ENCODE measurements at regions not wholly inside any gene's neighbourhood (a gene's known extent, or its start where the extent isn't known, plus 50 kb on each side); places are given as distances from the start of the nearest gene placed in this dataset.

DNA sequence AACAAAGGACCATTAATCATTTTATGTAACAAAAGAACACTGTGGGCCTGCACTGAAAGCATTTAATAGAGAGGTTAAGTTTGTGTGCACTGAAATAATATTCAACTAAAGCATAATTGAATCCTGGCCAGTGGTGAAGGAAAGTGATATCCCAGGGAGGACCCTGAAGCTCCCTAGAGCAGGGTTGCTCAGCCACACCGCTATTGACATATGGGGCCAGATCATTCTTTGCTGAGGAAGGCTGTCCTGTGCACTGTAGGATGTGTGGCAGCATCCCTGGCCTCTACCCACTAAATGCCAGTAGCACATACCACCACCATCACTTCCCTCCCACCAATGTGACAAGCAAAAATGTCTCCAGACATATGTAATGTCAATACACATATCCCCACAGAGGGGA is 166.1 kb upstream of the MTNR1B start:
- no peak overlapping the region for H3K9ac ChIP-seq (ENCODE audit: low read length)
- H3K36me3 ChIP-seq (ENCODE audit: low read depth, low read length) = no peaks in the 10 kb centered on the region
- no peaks in the 10 kb centered on the region for H3K79me2 ChIP-seq (ENCODE audit: low read length)
- no peak overlapping the region for H3K4me3 ChIP-seq (ENCODE audit: low read length)
- no peak for DNase-seq
- no peak overlapping the region for H3K4me2 ChIP-seq (ENCODE audit: low read length)
- intact Hi-C loops (cut with micrococcal nuclease) = no loop called here
- no peak for ATAC-seq
- no peak overlapping the region for H3K27ac ChIP-seq (ENCODE audit: low read length)
- TF ChIP-seq EZH2 (IDR thresholded peaks at IDR 0.05; ENCODE audit: low read length, unreplicated experiment) = no peak
- no peak for TF ChIP-seq EZH2phosphoT487 (IDR thresholded peaks at IDR 0.05; ENCODE audit: borderline replicate concordance, low read length)
- no peak for TF ChIP-seq CTCF (conservative IDR thresholded peaks at IDR 0.05; ENCODE audit: low read depth, low read length)
- H3K9me2 ChIP-seq (replicated peaks; ENCODE audit: low read length) = no peaks in the 10 kb centered on the region
- H3K4me1 ChIP-seq (ENCODE audit: insufficient read depth, low read length) = no peaks in the 10 kb centered on the region
- POLR2A ChIA-PET (ENCODE audit: unreplicated experiment) = no interaction called here
- peaks cover 14% of the 10 kb centered on the region; the same call in 1 of the 2 replicates for H3K27me3 ChIP-seq (ENCODE audit: low read length)
- BruUV-seq (replicated peaks) = no TSS peak
- CTCF ChIA-PET = no interaction called here
- H3F3A ChIP-seq (ENCODE audit: low read length, unreplicated experiment) = no peaks in the 10 kb centered on the region
- H2AFZ ChIP-seq (ENCODE audit: low read length) = no peak overlapping the region
- H3K9me3 ChIP-seq (ENCODE audit: low read length) = no peaks in the 10 kb centered on the region
- no peaks in the 10 kb centered on the region for H4K20me1 ChIP-seq (ENCODE audit: low read length)

- Histone ChIP-seq H2AFZ (ENCODE audit: low read length) (no peak overlapping the region), H3K9me2 (replicated peaks; ENCODE audit: low read length) (no peaks in the 10 kb centered on the region), H4K20me1 (ENCODE audit: low read length) (no peaks in the 10 kb centered on the region), H3K36me3 (ENCODE audit: low read depth, low read length) (no peaks in the 10 kb centered on the region), H3K79me2 (ENCODE audit: low read length) (no peaks in the 10 kb centered on the region), H3K9me3 (ENCODE audit: low read length) (no peaks in the 10 kb centered on the region), H3K27ac (ENCODE audit: low read length) (no peak overlapping the region), H3F3A (ENCODE audit: low read length, unreplicated experiment) (no peaks in the 10 kb centered on the region), H3K4me1 (ENCODE audit: insufficient read depth, low read length) (no peaks in the 10 kb centered on the region), H3K9ac (ENCODE audit: low read length) (no peak overlapping the region), H3K4me2 (ENCODE audit: low read length) (no peak overlapping the region), H3K27me3 (ENCODE audit: low read length) (peaks cover 19% of the 10 kb centered on the region; the same call in 1 of the 2 replicates), H3K4me3 (ENCODE audit: low read length) (no peak overlapping the region)
- POLR2A ChIA-PET (ENCODE audit: unreplicated experiment) = no interaction called here
- ATAC-seq = no peak
- BruUV-seq (replicated peaks) = no TSS peak
- TF ChIP-seq CTCF (conservative IDR thresholded peaks at IDR 0.05; ENCODE audit: low read depth, low read length) (no peak), EZH2 (IDR thresholded peaks at IDR 0.05; ENCODE audit: low read length, unreplicated experiment) (no peak), EZH2phosphoT487 (IDR thresholded peaks at IDR 0.05; ENCODE audit: borderline replicate concordance, low read length) (no peak)
- intact Hi-C loops (cut with micrococcal nuclease) = no loop called here
- CTCF ChIA-PET = no interaction called here
- DNase-seq = no peak
Observed at GRCh38 chr11:92804388-92804966, 165.0 kb upstream of the MTNR1B start.

DNA sequence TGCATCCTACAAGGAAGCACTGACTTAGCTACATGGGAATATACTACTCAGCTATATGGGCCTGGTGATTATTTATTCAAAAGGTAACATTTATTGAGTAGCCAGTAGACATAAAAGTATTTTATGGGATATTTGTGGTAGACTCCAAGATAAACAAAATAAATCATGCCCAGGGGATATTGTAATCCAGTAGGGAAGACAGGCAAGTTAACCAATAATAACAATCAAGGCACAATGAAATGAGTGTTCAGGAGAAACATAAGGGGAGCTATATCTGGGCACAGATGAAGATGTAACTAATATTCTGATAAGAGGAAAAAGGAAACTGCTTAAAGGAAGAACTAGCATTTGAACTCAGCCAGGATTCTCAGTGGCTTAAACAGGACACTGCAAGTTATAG is 161.4 kb upstream of the MTNR1B start:
- Histone ChIP-seq H3K9ac (ENCODE audit: low read length) (no peak overlapping the region), H3K9me2 (replicated peaks; ENCODE audit: low read length) (no peaks in the 10 kb centered on the region), H3K4me3 (ENCODE audit: low read length) (no peak overlapping the region), H3K9me3 (ENCODE audit: low read length) (0 out of 2 replicates have a peak, but pooled peaks cover 5% of the 10 kb centered on the region), H3K4me1 (ENCODE audit: insufficient read depth, low read length) (no peaks in the 10 kb centered on the region), H3K27me3 (ENCODE audit: low read length) (peaks cover 20% of the 10 kb centered on the region; the same call in 1 of the 2 replicates), H2AFZ (ENCODE audit: low read length) (no peak overlapping the region), H3K36me3 (ENCODE audit: low read depth, low read length) (no peaks in the 10 kb centered on the region), H3K4me2 (ENCODE audit: low read length) (no peak overlapping the region), H3K79me2 (ENCODE audit: low read length) (no peaks in the 10 kb centered on the region), H3K27ac (ENCODE audit: low read length) (no peak overlapping the region), H4K20me1 (ENCODE audit: low read length) (no peaks in the 10 kb centered on the region), H3F3A (ENCODE audit: low read length, unreplicated experiment) (no peaks in the 10 kb centered on the region)
- DNase-seq (no peak), ATAC-seq (no peak)
- POLR2A ChIA-PET (ENCODE audit: unreplicated experiment) = no interaction called here
- CTCF ChIA-PET = no interaction called here
- BruUV-seq (replicated peaks) = no TSS peak
- intact Hi-C loops (cut with micrococcal nuclease) = no loop called here
- TF ChIP-seq EZH2 (IDR thresholded peaks at IDR 0.05; ENCODE audit: low read length, unreplicated experiment) (no peak), EZH2phosphoT487 (IDR thresholded peaks at IDR 0.05; ENCODE audit: borderline replicate concordance, low read length) (no peak), CTCF (conservative IDR thresholded peaks at IDR 0.05; ENCODE audit: low read depth, low read length) (no peak)
